ENCODE measurements at regions not wholly inside any gene's neighbourhood (a gene's known extent, or its start where the extent isn't known, plus 50 kb on each side); places are given as distances from the start of the nearest gene placed in this dataset.

DNA sequence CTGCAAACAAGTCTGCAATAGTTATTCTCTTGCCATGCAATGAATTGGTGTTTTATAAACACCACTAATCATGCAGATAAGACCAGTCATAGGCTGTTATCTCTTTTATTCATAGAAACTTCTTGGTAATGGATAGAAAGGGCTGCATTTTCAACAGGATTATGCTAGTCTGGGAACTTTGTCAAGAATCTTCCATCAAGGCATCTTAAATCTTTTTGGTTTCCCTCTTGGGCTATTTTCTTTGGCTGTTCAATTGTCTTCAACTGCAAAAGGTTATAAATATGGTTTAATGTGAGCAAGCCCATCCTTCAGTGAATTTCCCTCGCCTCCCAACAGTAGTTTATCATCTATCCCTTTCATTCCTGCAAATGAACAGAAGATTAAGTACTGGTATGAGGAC lies 59.0 kb upstream of the MINAR1 start:
- Mint-ChIP-seq H3K9me3 (no peaks in the 10 kb centered on the region), H3K27me3 (ENCODE audit: insufficient read depth) (peaks cover 5% of the 10 kb centered on the region; the same call in 1 of the 2 replicates), H3K4me3 (no peak overlapping the region), H3K27ac (no peak overlapping the region), H3K36me3 (ENCODE audit: low read depth) (no peaks in the 10 kb centered on the region), H3K4me1 (ENCODE audit: low read depth) (peaks cover 8% of the 10 kb centered on the region)
- DNase-seq = no peak
- TF ChIP-seq, protein P1, sequence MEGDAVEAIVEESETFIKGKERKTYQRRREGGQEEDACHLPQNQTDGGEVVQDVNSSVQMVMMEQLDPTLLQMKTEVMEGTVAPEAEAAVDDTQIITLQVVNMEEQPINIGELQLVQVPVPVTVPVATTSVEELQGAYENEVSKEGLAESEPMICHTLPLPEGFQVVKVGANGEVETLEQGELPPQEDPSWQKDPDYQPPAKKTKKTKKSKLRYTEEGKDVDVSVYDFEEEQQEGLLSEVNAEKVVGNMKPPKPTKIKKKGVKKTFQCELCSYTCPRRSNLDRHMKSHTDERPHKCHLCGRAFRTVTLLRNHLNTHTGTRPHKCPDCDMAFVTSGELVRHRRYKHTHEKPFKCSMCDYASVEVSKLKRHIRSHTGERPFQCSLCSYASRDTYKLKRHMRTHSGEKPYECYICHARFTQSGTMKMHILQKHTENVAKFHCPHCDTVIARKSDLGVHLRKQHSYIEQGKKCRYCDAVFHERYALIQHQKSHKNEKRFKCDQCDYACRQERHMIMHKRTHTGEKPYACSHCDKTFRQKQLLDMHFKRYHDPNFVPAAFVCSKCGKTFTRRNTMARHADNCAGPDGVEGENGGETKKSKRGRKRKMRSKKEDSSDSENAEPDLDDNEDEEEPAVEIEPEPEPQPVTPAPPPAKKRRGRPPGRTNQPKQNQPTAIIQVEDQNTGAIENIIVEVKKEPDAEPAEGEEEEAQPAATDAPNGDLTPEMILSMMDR (IDR thresholded peaks at IDR 0.05) = no peak

DNA sequence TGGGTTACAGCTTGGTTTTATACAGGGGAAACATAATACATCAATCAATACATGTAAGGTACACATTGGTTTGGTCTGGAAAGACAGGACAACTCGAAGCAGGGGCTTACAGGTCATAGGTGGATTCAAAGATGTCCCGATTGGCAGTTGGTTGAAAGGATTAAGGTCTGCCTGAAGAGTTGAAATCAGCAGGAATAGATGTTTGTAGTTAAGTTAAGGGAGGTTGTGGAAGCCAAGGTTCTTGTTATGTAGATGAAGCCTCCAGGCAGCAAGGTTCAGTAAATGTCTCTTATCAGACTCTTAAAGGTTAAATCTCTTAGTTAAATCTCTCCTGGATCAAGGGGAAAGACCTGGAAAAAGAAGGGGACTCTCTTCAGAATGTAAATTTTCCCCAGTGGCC lies 58.4 kb upstream of the MINAR1 start:
- H3K27me3 Mint-ChIP-seq (ENCODE audit: insufficient read depth) = peaks cover 5% of the 10 kb centered on the region; the same call in 1 of the 2 replicates
- TF ChIP-seq, protein P1 (IDR thresholded peaks at IDR 0.05) = no peak
- peaks cover 8% of the 10 kb centered on the region for H3K4me1 Mint-ChIP-seq (ENCODE audit: low read depth)
- H3K36me3 Mint-ChIP-seq (ENCODE audit: low read depth) = no peaks in the 10 kb centered on the region
- DNase-seq = no peak
- H3K4me3 Mint-ChIP-seq = no peak overlapping the region
- no peaks in the 10 kb centered on the region for H3K9me3 Mint-ChIP-seq
- H3K27ac Mint-ChIP-seq = no peak overlapping the region

DNA sequence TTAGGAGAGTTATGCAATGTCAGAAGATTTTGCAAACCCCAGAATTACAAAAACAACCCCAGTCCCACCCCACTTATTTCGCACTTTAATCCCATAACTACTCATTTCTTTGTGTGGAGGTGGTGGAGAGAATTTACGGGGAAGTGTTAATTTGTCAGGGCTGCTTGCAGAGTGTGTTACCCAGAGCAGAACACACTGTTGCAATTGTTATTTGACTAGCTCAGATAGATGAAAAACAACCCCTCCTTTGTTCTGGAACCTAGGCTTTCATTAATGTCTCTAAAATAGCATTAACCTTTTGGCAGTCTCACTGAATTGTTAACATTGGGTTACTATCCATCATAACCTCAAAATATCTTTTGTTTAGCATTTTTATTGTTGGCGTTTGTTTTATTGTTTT lies 55.8 kb upstream of the MINAR1 start:
- Mint-ChIP-seq H3K36me3 (ENCODE audit: low read depth) (no peaks in the 10 kb centered on the region), H3K27me3 (ENCODE audit: insufficient read depth) (peaks cover 5% of the 10 kb centered on the region; the same call in 1 of the 2 replicates), H3K4me3 (no peak overlapping the region), H3K9me3 (no peaks in the 10 kb centered on the region), H3K4me1 (ENCODE audit: low read depth) (no peaks in the 10 kb centered on the region), H3K27ac (no peak overlapping the region)
- TF ChIP-seq, protein P1 (IDR thresholded peaks at IDR 0.05) = no peak
- no peak for DNase-seq

DNA sequence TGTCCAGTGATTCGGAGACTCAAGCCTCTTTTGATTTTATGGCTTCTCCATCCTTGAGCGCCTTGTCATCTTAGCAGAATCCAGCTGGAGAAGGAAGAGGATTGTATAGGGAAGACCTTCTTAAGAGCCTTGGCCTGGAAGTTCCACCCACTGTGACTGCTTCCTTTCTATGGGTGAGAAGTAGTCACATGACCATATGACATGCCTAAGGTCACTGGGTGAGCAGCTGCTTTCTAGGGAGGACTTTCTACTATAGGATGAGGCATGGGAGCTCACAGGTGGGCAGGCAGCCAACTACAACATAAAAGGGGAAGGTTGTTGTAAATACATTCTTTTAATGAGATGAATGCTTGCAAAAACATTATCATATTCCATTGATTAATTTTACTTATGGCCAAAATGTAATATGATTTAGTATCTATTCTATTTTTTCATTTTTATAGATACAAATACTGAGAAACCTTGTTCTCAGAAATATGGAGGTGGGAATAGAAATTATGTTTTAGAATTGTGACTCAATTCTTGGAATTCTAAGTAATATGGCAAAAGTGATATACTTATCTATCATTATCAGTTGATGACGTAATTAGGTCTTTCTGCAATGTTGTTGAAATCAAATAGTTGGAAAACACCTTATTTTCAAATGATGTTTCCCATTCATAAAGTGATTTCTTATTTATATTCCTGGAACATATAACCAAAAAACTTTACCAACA lies 53.6 kb upstream of the MINAR1 start:
- Mint-ChIP-seq H3K4me3 (no peak overlapping the region), H3K9me3 (no peaks in the 10 kb centered on the region), H3K36me3 (ENCODE audit: low read depth) (no peaks in the 10 kb centered on the region), H3K27ac (no peak overlapping the region), H3K27me3 (ENCODE audit: insufficient read depth) (peaks cover 2% of the 10 kb centered on the region; the same call in 1 of the 2 replicates), H3K4me1 (ENCODE audit: low read depth) (no peaks in the 10 kb centered on the region)
- TF ChIP-seq, protein P1 (IDR thresholded peaks at IDR 0.05) = no peak
- DNase-seq = no peak

DNA sequence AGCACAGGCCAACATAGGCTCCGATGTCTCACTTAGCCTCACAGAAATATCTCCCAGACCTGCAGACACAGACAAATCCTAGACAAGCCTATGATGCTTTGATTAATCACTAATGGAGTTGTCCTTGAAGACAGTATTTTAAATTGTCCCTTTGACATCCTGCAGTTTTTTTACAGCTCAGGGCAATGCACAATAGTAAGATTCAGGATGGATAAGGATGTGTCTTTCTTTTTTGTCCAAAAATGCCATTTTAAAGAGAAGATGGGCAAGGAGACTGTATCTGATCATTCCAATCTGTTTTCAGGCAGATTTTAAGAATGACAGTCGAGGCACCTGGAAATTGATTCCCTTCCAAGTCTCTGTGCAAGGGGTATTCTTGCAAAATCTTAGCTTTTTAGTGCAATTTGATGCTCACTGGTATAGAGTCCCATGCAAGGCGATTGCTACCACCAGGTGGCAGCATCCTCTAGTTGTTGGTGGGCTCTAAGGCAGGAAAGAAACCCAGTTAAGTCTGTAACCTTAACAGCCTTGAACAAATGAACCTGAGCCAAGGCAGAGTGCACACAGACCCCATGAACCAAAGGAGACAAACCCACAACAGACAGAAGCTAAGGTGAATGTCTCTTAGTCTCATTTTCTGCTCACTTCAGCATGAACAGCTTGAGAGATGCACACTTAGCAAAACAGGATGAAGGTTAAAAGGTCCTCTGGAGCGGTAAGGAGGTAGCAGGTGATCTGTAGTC lies 51.2 kb upstream of the MINAR1 start:
- Mint-ChIP-seq H3K36me3 (ENCODE audit: low read depth) (no peaks in the 10 kb centered on the region), H3K27ac (no peak overlapping the region), H3K4me3 (no peak overlapping the region), H3K27me3 (ENCODE audit: insufficient read depth) (peaks cover 2% of the 10 kb centered on the region; the same call in 1 of the 2 replicates), H3K9me3 (no peaks in the 10 kb centered on the region), H3K4me1 (ENCODE audit: low read depth) (no peaks in the 10 kb centered on the region)
- DNase-seq = peak; percentile 65
- TF ChIP-seq, protein P1 (IDR thresholded peaks at IDR 0.05) = peak; percentile 98

Measured in HFFc6 (cell line).